GM18511 (cell line): ENCODE measurements at regions not wholly inside any gene's neighbourhood (a gene's known extent, or its start where the extent isn't known, plus 50 kb on each side); places are given as distances from the start of the nearest gene placed in this dataset.
"Not testable (repeated sequence)": the region's sequence is repeated elsewhere in the genome, so short reads cannot be mapped to it uniquely, and the experiment has no call there.

Source experiments
- ATAC-seq: cut with Tn5 transposase; IDR thresholded peaks from one replicate; pipeline ENCODE4 v1.9.1; 2021; ENCODE audit warnings: mild to moderate bottlenecking, moderate library complexity; ENCODE audit not compliant: unreplicated experiment

DNA sequence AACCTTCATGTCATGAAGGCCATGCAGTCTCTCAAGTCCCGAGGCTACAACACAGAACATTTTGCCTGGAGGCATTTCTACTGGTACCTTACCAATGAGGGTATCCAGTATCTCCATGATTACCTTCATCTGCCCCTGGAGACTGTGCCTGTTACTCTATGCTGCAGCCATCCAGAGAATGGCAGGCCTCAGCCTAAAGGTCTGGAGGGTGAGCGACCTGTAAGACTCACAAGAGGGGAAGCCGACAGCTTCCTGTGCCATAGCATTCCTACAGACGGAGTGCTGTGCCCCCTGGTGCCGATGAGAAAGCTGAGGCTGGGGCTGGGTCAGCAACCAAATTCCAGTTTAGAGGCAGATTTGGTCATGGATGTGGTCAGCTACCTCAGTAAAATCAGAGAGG, 51.3 kb upstream of the CADPS start:
- ATAC-seq: no peak

GRCh38 chr3:62928256-62928655, 53.0 kb upstream of the CADPS start:
- ATAC-seq: no peak

GRCh38 chr3:62929771-62930170, 54.6 kb upstream of the CADPS start:
- ATAC-seq: no peak

- no peak for ATAC-seq
These were observed 60.6 kb upstream of the CADPS start for GRCh38 chr3:62935793-62936192.

- no peak for ATAC-seq
These were observed 61.5 kb upstream of the CADPS start for GRCh38 chr3:62936626-62937254.

DNA sequence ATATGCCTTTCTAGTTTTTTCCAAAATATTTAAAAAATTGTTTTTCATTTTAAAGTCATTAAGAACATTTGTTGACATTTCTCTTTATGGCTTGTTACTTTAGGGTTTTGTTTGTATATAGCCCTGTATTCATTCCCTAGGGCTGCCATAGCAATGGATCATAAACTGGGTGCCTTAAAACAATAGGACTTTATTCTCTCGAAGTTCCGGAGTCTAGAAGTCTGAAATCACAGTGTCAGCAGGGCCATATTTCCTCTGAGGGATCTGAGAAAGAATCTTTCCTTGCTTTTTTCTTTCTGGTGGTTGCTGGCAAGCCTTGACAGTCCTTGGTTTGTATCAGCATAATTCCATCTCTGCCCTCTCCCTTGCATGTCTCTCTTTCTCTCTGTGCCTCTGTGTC, 63.4 kb upstream of the CADPS start:
- no peak for ATAC-seq

DNA sequence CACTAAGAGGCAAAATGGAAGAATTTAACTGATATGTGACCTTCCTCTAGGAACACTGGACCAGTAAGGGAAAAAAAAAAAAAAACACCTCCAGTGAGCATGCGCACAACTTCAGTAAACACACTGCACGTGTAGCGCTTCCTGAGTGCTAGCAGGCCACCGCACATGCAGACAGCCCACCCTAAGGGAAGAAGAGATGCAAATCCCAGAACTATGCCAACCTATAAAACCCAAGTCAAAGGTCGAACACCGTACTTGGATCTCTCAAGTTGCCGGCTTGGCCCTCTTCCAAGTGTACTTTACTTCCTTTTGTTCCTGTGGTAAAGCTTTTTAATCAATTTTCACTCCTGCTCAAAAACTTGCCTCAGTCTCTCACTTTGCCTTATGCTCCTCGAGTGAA, 64.5 kb upstream of the CADPS start:
- ATAC-seq: no peak

GRCh38 chr3:62940771-62941563, 65.8 kb upstream of the CADPS start:
- ATAC-seq: no peak

DNA sequence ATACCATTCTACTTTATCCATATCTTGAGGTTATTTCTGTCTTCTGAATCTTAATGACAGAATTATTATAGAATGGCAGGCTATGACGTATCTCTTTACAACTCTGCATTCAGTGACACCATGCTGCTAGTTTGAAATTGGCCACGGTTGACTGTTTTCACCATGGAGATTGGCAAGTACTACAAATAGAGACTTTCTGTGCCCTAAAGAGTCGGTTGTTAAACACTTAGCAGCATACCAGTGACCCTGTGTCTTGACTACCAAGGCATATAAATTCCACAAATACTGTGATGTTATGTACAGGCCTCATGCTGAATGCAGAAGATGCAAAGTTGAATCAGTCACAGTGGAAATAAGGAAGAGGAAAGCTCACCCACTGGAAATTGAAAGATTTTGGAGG, 67.0 kb upstream of the CADPS start:
- ATAC-seq: no peak

DNA sequence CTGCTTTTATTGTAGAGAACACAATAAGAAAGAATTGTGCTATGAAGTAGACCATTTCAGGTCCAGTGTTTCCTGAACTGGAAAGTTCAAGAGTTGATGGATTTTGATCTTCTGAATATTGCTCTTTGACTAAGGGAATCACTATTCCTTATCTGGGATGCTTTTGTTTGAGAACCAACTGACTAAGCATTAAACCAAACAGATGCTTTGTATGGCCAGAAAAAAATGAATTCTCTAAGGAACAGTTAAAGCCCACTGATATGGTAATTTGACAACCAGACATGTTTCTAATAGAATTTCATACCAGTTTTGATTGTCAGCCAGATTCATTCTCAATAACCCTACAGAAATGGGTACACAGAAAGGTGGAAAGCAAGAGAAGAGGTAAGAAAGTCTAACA, 67.5 kb upstream of the CADPS start:
- no peak for ATAC-seq

GRCh38 chr3:62948921-62949320, 73.7 kb upstream of the CADPS start:
- no peak for ATAC-seq

DNA sequence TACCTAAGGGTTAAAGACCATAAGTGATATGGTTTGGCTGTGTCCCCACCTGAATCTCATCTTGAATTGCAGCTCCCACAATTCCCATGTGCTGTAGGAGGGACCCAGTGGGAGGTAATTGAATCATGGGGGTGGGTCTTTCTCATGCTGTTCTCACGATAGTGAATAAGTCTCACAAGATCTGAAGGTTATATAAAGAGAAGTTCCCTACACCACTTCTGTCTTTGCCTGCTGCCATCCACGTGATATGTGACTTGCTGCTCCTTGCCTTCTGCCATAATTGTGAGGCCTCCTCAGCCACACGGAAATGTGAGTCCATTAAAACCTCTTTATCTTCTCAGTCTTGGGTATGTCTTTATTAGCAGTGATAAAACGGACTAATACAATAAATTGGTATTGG, 75.0 kb upstream of the CADPS start:
- ATAC-seq: no peak

GRCh38 chr3:62951037-62951613, 75.9 kb upstream of the CADPS start:
- ATAC-seq: no peak

DNA sequence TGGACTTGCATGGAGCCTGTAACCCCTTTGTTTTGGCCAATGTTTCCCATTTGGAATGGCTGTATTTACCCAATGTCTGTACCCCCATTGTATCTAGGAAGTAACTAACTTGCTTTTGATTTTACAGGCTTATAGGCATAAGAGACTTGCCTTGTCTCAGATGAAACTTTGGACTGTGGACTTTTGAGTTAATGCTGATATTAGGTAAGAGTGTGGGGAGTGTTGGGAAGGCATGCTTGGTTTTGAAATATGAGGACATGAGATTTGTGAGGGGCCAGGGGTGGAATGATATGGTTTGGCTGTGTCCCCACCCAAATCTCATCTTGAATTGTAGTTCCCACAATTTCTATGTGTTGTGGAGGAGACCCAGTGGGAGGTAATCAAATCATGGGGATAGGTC, 76.7 kb upstream of the CADPS start:
- ATAC-seq: not testable (repeated sequence)

DNA sequence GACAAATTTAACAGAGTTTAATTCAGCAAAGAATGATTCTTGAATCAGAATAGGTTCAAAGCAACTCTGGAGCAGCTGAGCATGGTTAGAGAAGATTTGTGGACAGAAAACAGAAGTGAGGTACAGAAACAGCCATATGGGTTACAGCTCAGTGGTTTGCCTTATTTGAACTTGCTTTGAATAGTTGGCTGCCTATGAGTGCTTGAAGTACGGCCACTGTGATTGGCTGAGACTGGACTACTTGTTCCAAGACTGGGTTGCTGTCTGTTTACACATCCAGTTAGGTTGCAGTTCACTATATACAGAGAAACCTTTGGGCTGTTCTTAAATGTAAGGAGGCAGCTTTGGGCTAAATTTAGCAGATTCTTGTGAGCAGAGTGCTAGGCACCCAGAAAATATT, 79.4 kb upstream of the CADPS start:
- peak; percentile 86 for ATAC-seq

GRCh38 chr3:62955126-62955525, 79.9 kb upstream of the CADPS start:
- peak; percentile 5 for ATAC-seq

GRCh38 chr3:62956411-62956810, 81.2 kb upstream of the CADPS start:
- no peak for ATAC-seq

DNA sequence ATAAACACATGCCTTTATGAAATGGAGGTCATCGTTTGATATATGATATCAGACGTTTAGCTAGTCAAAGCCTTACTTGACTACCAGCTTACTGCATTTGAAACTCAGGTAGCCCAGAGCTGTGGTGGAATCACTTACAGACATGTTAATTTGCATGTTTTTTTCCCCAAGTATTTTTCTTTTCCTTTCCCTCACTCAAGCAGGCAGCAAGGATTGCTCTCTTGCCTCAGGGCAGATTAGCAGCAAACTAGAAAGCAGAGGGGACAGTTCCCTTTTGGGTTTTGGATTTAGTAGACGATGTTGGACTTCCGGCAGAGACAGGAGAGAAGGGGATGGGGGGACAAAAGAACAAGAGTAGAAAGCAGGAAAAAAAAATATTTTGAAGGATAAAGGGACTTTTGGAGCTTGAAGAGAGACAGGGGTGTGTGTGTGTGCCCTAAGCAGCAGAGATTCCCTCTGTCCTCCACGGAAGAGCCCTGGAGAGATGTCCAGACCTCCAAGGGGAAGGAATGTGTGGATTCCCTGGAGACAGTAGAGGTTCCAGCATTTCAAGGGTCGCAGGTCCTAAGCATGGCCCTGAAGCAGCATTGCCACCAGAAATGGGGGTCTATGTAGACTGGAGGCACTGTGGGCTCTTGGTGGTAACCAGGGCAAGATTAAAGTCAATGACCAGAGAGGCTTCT, 86.8 kb upstream of the CADPS start:
- no peak for ATAC-seq

DNA sequence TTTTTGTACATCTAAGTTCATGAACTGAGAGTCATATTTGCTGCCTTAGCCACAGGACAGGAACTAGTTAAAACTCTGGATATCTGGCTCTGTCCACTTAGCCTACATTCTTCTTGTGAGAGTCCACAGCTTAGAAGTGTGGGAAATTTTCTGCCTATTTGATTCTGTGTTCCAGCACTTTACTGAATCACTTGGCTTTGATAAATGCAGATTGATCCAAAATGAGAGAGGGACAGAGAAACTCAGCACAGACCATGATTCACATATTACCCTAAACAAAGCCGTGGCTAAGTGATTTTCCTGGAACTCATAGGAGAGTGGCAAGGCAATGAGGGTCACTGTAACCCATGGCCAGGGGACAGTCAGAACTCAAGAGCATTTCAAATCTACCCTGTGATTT, 87.5 kb upstream of the CADPS start:
- ATAC-seq: no peak

DNA sequence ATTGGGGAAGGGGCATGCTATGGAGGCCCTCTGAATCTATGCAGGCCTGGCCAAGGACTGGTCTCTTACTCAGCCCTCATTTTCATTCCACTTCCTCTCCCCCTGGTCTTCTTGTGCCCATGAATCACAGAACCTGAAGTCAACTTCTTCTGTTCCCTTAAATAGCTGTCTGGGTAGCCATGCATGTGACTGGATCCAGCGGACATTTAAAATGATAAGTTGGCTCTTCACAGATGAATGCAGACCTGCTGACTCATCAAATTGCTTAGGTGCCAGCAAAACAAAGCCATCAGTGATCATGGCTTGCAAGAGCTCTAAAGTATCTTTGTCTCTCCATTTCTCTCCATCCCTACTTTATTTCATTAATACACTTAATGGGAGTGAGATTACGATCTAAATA, 90.1 kb upstream of the CADPS start:
- ATAC-seq: no peak

- ATAC-seq: no peak
These were observed 92.9 kb upstream of the CADPS start for GRCh38 chr3:62968128-62968527.

DNA sequence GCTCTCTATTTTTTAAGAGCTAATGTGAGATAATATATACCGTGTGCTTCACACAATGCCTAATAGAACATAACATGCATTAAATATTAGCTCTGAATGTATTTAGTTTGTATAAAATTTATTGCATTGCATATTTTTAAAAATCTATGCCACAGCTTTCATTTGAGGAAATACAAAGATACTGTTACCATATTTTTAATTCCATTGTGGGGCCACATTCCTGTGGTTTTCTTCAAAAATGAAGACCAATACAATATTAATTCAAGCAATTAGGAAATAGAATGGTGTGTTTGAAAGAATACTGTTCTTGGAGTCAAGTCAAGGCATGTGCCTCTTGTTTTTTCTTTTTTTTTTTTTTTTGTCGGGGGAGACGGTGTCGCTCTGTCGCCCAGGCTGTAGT, 95.4 kb upstream of the CADPS start:
- ATAC-seq: no peak
